H1 (cell line): ENCODE measurements at regions not wholly inside any gene's neighbourhood (a gene's known extent, or its start where the extent isn't known, plus 50 kb on each side); places are given as distances from the start of the nearest gene placed in this dataset.

ENCODE experiments used
- CTCF ChIA-PET: fragments of 300-600 bp; sonication (Branson Sonifier 250); formaldehyde crosslinking; loops from one replicate; lab custom pipeline; 2021; ENCODE audit not compliant: partially characterized antibody; lab: Charles Lee
- POLR2A ChIA-PET: fragments of 300-600 bp; sonication (Branson Sonifier 250); formaldehyde crosslinking; loops from one replicate; lab custom pipeline; 2021; ENCODE audit warnings: inconsistent platforms; ENCODE audit not compliant: partially characterized antibody; lab: Charles Lee
- DNase-seq, 2 experiments: peaks; one replicate each; pipeline versions ENCODE4 v3.0.0 to v3.0.0-alpha.2; 2010 to 2022; ENCODE audit warnings: low spot score in 2 of 2, low read depth in 1 of 2, mixed read lengths in 1 of 2
- FAIRE-seq: peaks from 2 replicates; lab custom pipeline; 2011; peaks lifted over from hg19 to GRCh38; lab: Jason Lieb, UNC
- H2AFZ ChIP-seq: 2 replicates; pipeline ENCODE4 v1.8.1; 2012; ENCODE audit warnings: low read length, inconsistent platforms
- H2AK5ac ChIP-seq: 2 replicates; pipeline ENCODE4 v1.6.1; 2013; ENCODE audit warnings: low read depth, low read length
- H2BK120ac ChIP-seq: replicated peaks from 2 replicates; pipeline ENCODE3; 2013; ENCODE audit warnings: low read depth, low read length, inconsistent platforms
- H2BK12ac ChIP-seq: 2 replicates; pipeline ENCODE4 v1.6.1; 2013; ENCODE audit warnings: low read depth, low read length
- H2BK15ac ChIP-seq: 2 replicates; pipeline ENCODE4 v1.6.1; 2013; ENCODE audit warnings: low read length
- H2BK20ac ChIP-seq: 2 replicates; pipeline ENCODE4 v1.6.1; 2013; ENCODE audit warnings: low read length
- H2BK5ac ChIP-seq: 2 replicates; pipeline ENCODE4 v1.6.1; 2013; ENCODE audit warnings: low read depth, low read length
- H3K14ac ChIP-seq: 2 replicates; pipeline ENCODE4 v1.6.1; 2013; ENCODE audit warnings: inconsistent platforms; ENCODE audit not compliant: insufficient read length
- H3K18ac ChIP-seq: 2 replicates; pipeline ENCODE4 v1.6.1; 2013; ENCODE audit warnings: low read length; ENCODE audit errors: extremely low read depth
- H3K23ac ChIP-seq: 2 replicates; pipeline ENCODE4 v1.6.1; 2013; ENCODE audit warnings: inconsistent platforms; ENCODE audit not compliant: insufficient read length
- H3K23me2 ChIP-seq: 2 replicates; pipeline ENCODE4 v1.6.1; 2013; ENCODE audit warnings: low read depth, low read length
- H3K27ac ChIP-seq: 2 replicates; pipeline ENCODE4 v1.6.1; 2011; ENCODE audit warnings: low read depth, low read length, inconsistent platforms
- H3K27me3 ChIP-seq, 4 experiments: replicated peaks in 1 of 4; 1 replicate in 1 of 4; 2 replicates in 3 of 4; pipeline versions ENCODE4 v1.6.1 to v1.8.1; 2011 to 2013; ENCODE audit warnings: low read length in 3 of 4, mild to moderate bottlenecking in 3 of 4, inconsistent platforms in 2 of 4, mixed read lengths in 2 of 4, moderate library complexity in 1 of 4; ENCODE audit not compliant: control insufficient read depth in 3 of 4, insufficient read depth in 3 of 4; ENCODE audit errors: extremely low read depth in 1 of 4
- H3K36me3 ChIP-seq, 4 experiments: 2 replicates each; pipeline versions ENCODE4 v1.6.1 to v1.8.1; 2011 to 2013; ENCODE audit warnings: mild to moderate bottlenecking in 4 of 4, low read length in 3 of 4, moderate library complexity in 2 of 4, control low read depth in 1 of 4, inconsistent platforms in 1 of 4; ENCODE audit not compliant: insufficient read depth in 4 of 4, control insufficient read depth in 2 of 4
- H3K4ac ChIP-seq: replicated peaks from 2 replicates; pipeline ENCODE3; 2013; ENCODE audit warnings: low read length, low read depth, mixed read lengths, inconsistent platforms; ENCODE audit not compliant: insufficient read length
- H3K4me1 ChIP-seq, 4 experiments: replicated peaks in 1 of 4; 1 replicate in 1 of 4; 2 replicates in 3 of 4; pipeline versions ENCODE4 v1.6.1 to v1.8.1; 2011 to 2013; ENCODE audit warnings: low read length in 3 of 4, inconsistent platforms in 2 of 4, mixed read lengths in 1 of 4; ENCODE audit not compliant: insufficient read depth in 4 of 4, control insufficient read depth in 3 of 4
- H3K4me2 ChIP-seq, 2 experiments: 2 replicates each; pipeline versions ENCODE4 v1.6.1 to v1.8.1; 2011 to 2013; ENCODE audit warnings: low read depth in 2 of 2, low read length in 2 of 2, control low read depth in 1 of 2, inconsistent platforms in 1 of 2, mild to moderate bottlenecking in 1 of 2; ENCODE audit not compliant: insufficient read depth in 1 of 2
- H3K4me3 ChIP-seq, 4 experiments: fragments of 200-600, 300-600 bp in 1 of 4; sonication (generic), shearing (Covaris generic), sonication (Bioruptor Twin) in 1 of 4; 2 replicates each; pipeline versions ENCODE4 v1.5.1 to v1.8.1; 2011 to 2016; ENCODE audit warnings: low read length in 4 of 4, low read depth in 3 of 4, control low read depth in 2 of 4, inconsistent platforms in 2 of 4, mild to moderate bottlenecking in 2 of 4, mixed read lengths in 1 of 4, moderate library complexity in 1 of 4; ENCODE audit not compliant: insufficient read depth in 2 of 4; ENCODE audit errors: extremely low read depth in 1 of 4
- H3K56ac ChIP-seq: replicated peaks from 2 replicates; pipeline ENCODE3; 2013; ENCODE audit warnings: low read depth, mild to moderate bottlenecking, mixed read lengths, low read length, inconsistent platforms; ENCODE audit not compliant: insufficient read length
- H3K79me1 ChIP-seq: 2 replicates; pipeline ENCODE4 v1.6.1; 2013; ENCODE audit warnings: low read depth, low read length, control low read depth
- H3K79me2 ChIP-seq, 2 experiments: 2 replicates each; pipeline versions ENCODE4 v1.6.1 to v1.8.1; 2012 to 2013; ENCODE audit warnings: low read length in 2 of 2, mild to moderate bottlenecking in 2 of 2, inconsistent platforms in 1 of 2; ENCODE audit not compliant: insufficient read depth in 2 of 2, control insufficient read depth in 1 of 2
- H3K9ac ChIP-seq, 4 experiments: replicated peaks in 1 of 4; 1 replicate in 1 of 4; 2 replicates in 3 of 4; pipeline versions ENCODE4 v1.6.1 to v1.8.1; 2011 to 2013; ENCODE audit warnings: low read depth in 3 of 4, low read length in 3 of 4, control low read depth in 2 of 4, mild to moderate bottlenecking in 2 of 4, moderate library complexity in 2 of 4, inconsistent platforms in 1 of 4; ENCODE audit errors: extremely low read depth in 1 of 4
- H3K9me3 ChIP-seq, 2 experiments: 2 replicates each; pipeline versions ENCODE4 v1.6.1 to v1.8.1; 2012 to 2013; ENCODE audit warnings: mild to moderate bottlenecking in 2 of 2, moderate library complexity in 2 of 2, control low read depth in 1 of 2, inconsistent platforms in 1 of 2, low read depth in 1 of 2, low read length in 1 of 2, mixed read lengths in 1 of 2; ENCODE audit not compliant: insufficient read depth in 2 of 2
- H4K20me1 ChIP-seq, 2 experiments: replicated peaks in 1 of 2; 2 replicates each; pipeline versions ENCODE3 to v1.8.1; 2011 to 2013; ENCODE audit warnings: inconsistent platforms in 2 of 2, low read length in 2 of 2, mild to moderate bottlenecking in 1 of 2; ENCODE audit not compliant: insufficient read depth in 2 of 2, control insufficient read depth in 1 of 2
- H4K5ac ChIP-seq: 2 replicates; pipeline ENCODE4 v1.6.1; 2013; ENCODE audit warnings: low read length, low read depth, mixed read lengths, inconsistent platforms; ENCODE audit not compliant: insufficient read length
- H4K8ac ChIP-seq: 2 replicates; pipeline ENCODE4 v1.8.0; 2013; ENCODE audit warnings: mild to moderate bottlenecking, moderate library complexity, low read length, inconsistent platforms; ENCODE audit not compliant: insufficient read depth; ENCODE audit errors: extremely low read depth
- H4K91ac ChIP-seq: replicated peaks from 2 replicates; pipeline ENCODE3; 2013; ENCODE audit warnings: low read length, mixed read lengths, inconsistent platforms; ENCODE audit not compliant: insufficient read length
- BCL11A ChIP-seq, 2 experiments: IDR thresholded peaks; one replicate each; pipeline ENCODE4 v1.6.1; 2011; ENCODE audit warnings: low read depth in 2 of 2, low read length in 2 of 2, mild to moderate bottlenecking in 2 of 2
- CHD1 ChIP-seq: IDR thresholded peaks from 2 replicates; pipeline ENCODE4 v1.6.1; 2012; ENCODE audit warnings: low read depth, low read length, improper control_type of control experiment
- CREB1 ChIP-seq: IDR thresholded peaks from 2 replicates; pipeline ENCODE4 v1.6.1; 2012; ENCODE audit warnings: inconsistent platforms
- EZH2 ChIP-seq: fragments of 200-600 bp; sonication (generic); IDR thresholded peaks from 2 replicates; pipeline ENCODE4 v1.7.1; 2012; ENCODE audit warnings: low read depth, mild to moderate bottlenecking, moderate library complexity, low read length, inconsistent platforms; ENCODE audit not compliant: severe bottlenecking
- JUN ChIP-seq: IDR thresholded peaks from 2 replicates; pipeline ENCODE4 v1.6.1; 2011; ENCODE audit warnings: low read depth, mild to moderate bottlenecking, improper control_type of control experiment, low read length
- RXRA ChIP-seq: IDR thresholded peaks from 2 replicates; pipeline ENCODE4 v1.6.1; 2011; ENCODE audit warnings: low read depth, mild to moderate bottlenecking, low read length, moderate library complexity; ENCODE audit not compliant: insufficient read depth
- WGBS, 2 experiments: shearing (Covaris generic) in 1 of 2; methylation state at CpG; one replicate each; pipeline versions ENCODE4 v1.1.6 to v1.1.7; 2013 to 2015; ENCODE audit warnings: low lambda C conversion rate in 2 of 2, mixed read lengths in 2 of 2, inconsistent platforms in 1 of 2, low coverage in 1 of 2, missing lambda C conversion rate in 1 of 2; ENCODE audit not compliant: insufficient replicate concordance in 2 of 2, insufficient coverage in 1 of 2, insufficient read length in 1 of 2; ENCODE audit errors: extremely low coverage in 1 of 2, missing lambda C conversion rate in 1 of 2; 5-methylcytosine and 5-hydroxymethylcytosine counted together
- TF ChIP-seq, protein P1 (sequence below): IDR thresholded peaks from 2 replicates; pipeline ENCODE4 v1.6.1; 2011; ENCODE audit warnings: low read depth, mild to moderate bottlenecking, low read length; ENCODE audit not compliant: insufficient read depth

DNA sequence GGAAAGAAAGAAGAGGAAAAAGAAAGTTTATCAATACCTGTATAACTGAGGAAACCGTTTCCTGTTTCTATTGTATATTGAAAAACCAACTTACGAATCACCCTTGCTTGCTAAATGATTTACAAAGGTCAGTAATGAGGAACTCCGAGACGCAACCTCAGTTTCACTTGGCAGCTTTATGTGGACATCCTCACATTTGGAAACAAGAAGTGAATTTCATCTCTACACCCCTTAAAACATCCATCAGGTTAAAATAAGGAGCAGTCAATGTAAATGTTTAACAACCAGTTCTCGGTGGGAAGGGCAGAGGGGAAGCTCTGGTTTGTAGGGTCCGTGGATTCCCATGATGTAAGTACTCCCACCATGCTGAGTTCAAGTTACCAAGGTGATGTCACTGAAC lies 481.7 kb upstream of the RUNX1 start:
- no peak overlapping the region for H3K18ac ChIP-seq
- TF ChIP-seq BCL11A (IDR thresholded peaks at IDR 0.05; ENCODE audit: low read depth in 2 of 2, low read length in 2 of 2) = no peak
- no peak for TF ChIP-seq RXRA
- TF ChIP-seq EZH2 = no peak
- TF ChIP-seq JUN = no peak
- no peak for TF ChIP-seq CHD1
- TF ChIP-seq, protein P1, sequence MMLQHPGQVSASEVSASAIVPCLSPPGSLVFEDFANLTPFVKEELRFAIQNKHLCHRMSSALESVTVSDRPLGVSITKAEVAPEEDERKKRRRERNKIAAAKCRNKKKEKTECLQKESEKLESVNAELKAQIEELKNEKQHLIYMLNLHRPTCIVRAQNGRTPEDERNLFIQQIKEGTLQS = no peak
- no peak for TF ChIP-seq CREB1
- TF ChIP-seq, all 59 proteins: peak for 0

More for the DNA sequence above, 481.7 kb upstream of the RUNX1 start:
- Histone ChIP-seq H2AFZ (no peak overlapping the region), H2BK120ac (no peak overlapping the region), H2BK12ac (no peak overlapping the region), H4K20me1 (no peaks in the 10 kb centered on the region), H3K9ac (no peak overlapping the region), H3K14ac (no peak overlapping the region), H3K79me2 (no peaks in the 10 kb centered on the region), H3K79me1 (no peaks in the 10 kb centered on the region), H3K4me3 (no peak overlapping the region), H3K4ac (no peak overlapping the region), H4K91ac (no peak overlapping the region), H4K5ac (no peak overlapping the region), H3K4me1 (no peaks in the 10 kb centered on the region), H3K56ac (no peak overlapping the region), H3K27ac (no peak overlapping the region), H3K36me3 (no peaks in the 10 kb centered on the region), H2BK15ac (no peak overlapping the region), H3K4me2 (no peak overlapping the region), H4K8ac (no peak overlapping the region), H3K27me3 (no peaks in the 10 kb centered on the region), H2BK5ac (no peak overlapping the region), H3K23me2 (no peaks in the 10 kb centered on the region), H2BK20ac (no peak overlapping the region), H2AK5ac (no peak overlapping the region), H3K23ac (no peak overlapping the region), H3K9me3 (peaks cover 4 to 6% of the 10 kb centered on the region in 2 experiments; a peak in 2 of 4 replicates)
- 91% methylated on average over 6 of the region's 6 CpGs; no CpG with 5 or more reads in 1 of the 2 experiments for WGBS, 2 experiments
- ChIA-PET POLR2A (no interaction called here), CTCF (no interaction called here)
- no peak for FAIRE-seq
- DNase-seq = no peak
